Umbilical cord (tissue), 1 donor: ENCODE measurements at regions not wholly inside any gene's neighbourhood (a gene's known extent, or its start where the extent isn't known, plus 50 kb on each side); places are given as distances from the start of the nearest gene placed in this dataset.
"Not testable (repeated sequence)": the region's sequence is repeated elsewhere in the genome, so short reads cannot be mapped to it uniquely, and the experiment has no call there.

Source experiments
- DNase-seq: peaks from one replicate; pipeline ENCODE4 v3.0.0-alpha.2; 2015; ENCODE audit warnings: low spot score

- no peak for DNase-seq
Measured at GRCh38 chr2:176569574-176569973, 300.3 kb downstream of the MTX2 start.

DNA sequence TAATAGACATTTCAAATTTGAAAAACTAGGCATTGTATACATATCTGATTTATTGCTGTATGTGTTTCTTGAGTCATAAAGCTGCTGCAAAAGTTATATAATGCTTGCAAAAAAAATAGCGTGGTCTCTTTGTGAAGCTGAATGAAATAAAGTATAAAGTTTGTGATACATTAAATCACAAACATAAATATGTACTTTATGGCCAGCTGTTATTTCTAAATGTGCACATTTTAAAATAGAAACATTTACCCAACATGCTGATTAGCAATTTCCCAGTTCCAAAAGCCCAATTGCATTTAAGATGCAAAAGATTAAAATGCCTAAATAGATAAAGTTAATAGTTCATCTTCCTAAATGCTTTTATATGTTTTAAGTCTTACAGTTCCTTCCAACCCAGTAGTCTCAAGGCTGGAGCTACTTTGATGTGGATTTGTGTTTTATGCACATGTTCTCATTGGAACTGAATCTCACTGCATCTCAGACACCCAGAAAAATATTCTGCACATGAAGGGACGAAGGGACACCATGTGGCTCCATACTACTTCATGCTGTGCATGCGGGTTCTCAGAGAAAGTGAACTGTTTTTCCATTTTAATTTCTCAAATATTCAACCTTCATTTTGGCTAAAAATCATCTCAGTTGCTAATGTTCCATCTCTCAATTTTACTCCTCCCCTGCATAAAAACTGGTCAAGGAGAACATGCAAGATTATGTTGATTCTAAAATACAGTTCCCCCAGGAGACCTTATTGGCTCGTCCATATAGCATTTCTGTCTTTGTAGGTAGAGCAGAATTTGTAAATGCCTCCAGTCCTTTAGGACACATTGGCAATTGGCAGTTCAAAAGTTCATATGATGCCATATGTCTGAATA, 304.6 kb downstream of the MTX2 start:
- DNase-seq = no peak

DNA sequence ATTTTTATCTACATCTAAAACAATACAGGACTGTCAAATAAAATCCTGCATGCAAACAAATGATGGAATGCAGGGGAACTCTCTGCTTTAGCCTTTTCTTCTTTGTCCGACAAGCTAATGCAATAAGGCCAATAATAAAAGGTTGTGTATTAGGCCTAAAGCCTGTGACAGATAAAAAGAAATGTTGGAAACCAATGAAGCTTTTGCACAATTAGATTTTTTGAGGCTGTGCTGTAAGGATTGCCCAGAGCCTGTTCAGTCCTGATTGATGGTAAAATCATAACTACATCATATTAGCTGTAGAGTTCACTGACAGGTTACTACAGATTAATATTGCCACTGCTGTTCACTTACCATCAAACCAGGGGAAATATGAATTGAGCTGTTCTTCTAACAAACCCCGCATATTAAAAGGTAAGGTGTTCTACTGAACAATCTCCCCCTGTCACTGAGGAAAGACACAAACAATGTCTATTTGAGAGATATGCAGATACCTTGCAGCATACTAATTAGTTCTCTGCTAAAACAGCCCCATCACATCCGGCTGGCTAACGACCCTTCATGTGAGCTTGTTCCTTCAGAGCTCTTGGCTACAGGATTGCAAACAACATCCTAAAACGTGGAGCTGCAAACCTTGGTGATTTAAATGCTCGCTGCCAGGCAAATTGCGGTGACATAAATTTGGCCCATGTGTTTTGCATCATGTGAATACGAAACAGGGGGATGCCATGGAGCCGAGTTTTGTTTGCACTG, 305.4 kb downstream of the MTX2 start:
- no peak for DNase-seq

- no peak for DNase-seq
Measured at GRCh38 chr2:176575237-176575744, 306.0 kb downstream of the MTX2 start.

- DNase-seq = no peak
Measured at GRCh38 chr2:176577054-176577453, 307.8 kb downstream of the MTX2 start.

GRCh38 chr2:176578292-176578691, 309.1 kb downstream of the MTX2 start:
- not testable (repeated sequence) for DNase-seq

DNA sequence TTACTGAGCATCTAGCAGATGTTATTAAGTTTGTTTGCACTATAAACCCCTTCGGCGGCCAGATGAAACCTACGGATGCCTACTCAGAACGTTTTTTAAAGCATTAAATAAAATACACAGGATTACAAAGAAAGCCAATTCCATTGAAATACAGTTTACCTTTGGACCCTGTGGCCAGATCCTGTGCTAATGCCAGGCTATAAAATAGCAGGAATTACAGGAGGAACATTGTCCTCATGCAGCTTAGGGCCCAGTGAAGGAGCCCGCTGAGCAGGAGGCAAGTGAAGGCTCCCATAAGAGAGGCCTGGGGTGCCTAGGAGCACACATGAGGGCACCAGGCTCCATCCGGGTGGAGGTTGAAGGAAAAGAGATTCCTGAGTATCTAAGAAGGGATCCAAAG, 310.4 kb downstream of the MTX2 start:
- no peak for DNase-seq

GRCh38 chr2:176581557-176582165, 312.4 kb downstream of the MTX2 start:
- peak; percentile 86 for DNase-seq

- DNase-seq = peak; percentile 65
Measured at GRCh38 chr2:176582176-176582575, 312.9 kb downstream of the MTX2 start.

GRCh38 chr2:176582990-176583481, 313.8 kb downstream of the MTX2 start:
- peak; percentile 91 for DNase-seq

DNA sequence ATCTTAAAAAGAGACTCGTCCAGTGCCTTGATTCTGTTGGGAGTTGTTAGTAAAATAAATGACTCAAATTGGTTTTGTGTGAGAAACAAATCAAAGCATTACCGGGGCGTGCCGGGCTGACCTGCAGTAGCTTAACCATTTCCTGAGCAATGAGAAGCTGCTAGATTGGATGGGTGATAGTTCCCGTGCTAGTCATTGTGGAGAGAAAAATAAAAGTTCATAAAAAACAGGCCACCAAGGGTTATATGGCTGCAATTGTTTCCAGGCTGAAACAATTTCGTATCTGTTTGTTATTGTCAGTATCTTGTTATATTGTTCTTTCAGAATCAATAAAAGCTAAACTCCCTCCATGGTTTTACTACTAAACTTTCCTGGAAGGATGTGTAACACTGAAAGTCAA, 314.4 kb downstream of the MTX2 start:
- no peak for DNase-seq

- no peak for DNase-seq
Measured at GRCh38 chr2:176584333-176584732, 315.1 kb downstream of the MTX2 start.

DNA sequence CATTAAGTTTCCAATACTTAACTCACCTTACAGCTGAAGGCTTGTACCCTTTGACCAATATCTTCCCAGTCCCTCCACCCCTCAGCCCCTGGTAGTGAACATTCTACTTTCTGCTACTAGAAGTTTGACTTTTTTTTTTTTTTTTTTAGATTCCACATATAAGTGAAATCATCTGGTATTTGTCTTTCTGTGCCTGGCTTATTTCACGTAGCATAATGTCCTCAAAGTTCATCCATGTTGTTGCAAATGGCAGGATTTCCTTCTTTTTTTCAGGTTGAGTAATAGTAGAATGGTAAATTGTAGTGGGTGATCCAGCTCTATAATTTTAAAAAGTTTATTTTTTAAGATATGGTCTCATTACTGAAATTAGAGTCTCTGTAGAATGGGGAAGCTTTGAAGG, 316.0 kb downstream of the MTX2 start:
- peak; percentile 79 for DNase-seq

GRCh38 chr2:176585791-176586190, 316.5 kb downstream of the MTX2 start:
- DNase-seq = peak; percentile 63

- DNase-seq = no peak
Measured at GRCh38 chr2:176589287-176589686, 320.0 kb downstream of the MTX2 start.

DNA sequence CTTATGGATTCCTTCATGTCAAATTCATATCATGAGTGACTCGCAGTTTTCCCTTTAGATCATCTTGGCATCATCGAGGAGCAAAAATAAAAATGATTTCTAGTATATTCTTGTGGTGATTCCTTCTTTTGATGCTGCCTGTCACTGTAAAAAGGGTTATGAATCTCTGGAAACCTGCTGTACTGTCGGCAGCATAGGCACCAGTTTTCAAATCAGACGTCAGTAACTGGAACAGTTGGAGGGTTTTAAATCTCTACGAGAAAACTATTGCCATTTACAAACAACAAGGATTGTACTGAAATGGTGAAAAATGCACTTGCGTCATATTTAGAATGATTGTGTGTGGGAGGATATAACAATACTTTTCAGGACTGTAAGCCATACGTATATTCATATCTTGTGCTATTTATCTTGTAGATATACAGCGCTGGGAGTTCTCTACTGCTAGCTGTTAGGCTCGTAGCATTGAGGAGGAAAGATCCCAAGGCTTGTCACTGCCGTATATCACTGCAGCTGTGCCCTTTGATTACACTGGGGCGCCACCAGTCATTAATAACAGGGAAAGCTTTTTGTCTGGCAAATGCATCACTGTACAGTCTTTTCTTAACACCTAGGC, 320.7 kb downstream of the MTX2 start:
- DNase-seq = peak; percentile 57

DNA sequence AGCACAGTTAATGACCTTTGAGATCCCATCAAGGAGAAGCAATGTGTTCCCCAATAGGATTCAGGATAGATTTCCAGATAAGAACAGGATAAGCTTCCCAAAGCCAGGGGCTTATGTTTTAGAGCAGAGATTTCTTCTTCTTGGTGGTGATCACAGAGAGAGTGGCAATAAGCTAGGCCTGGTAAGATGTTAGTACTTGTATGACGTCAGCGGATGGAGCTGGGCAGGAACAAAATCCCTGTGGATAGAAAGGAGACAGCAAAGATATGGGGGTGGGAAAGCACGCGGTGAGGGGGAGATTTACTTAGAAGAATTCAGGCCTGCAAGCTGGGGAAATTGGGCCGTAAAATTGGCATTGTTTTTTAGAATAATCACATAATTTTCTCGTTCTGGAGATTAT, 323.0 kb downstream of the MTX2 start:
- peak; percentile 96 for DNase-seq

- DNase-seq = peak; percentile 84
Measured at GRCh38 chr2:176595986-176596385, 326.7 kb downstream of the MTX2 start.

- DNase-seq = no peak
Measured at GRCh38 chr2:176597916-176598315, 328.7 kb downstream of the MTX2 start.

DNA sequence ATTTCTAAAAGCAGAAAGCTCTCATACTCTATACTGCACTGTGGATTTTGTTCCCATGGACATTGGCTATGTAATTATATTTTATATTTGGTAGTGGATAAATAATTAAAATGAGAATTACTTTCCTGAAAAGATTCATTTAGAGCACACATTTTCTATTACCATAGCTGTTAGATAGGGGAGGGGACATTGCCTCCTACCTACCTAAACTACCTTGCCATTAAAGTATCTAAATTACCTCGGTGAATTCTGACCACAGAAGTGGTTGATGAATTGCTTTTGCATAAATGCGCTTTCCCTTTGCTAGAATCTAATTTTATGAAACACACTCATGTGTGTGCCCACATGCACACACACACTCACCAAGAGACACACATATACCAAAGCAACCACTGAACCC, 329.1 kb downstream of the MTX2 start:
- DNase-seq = no peak

DNA sequence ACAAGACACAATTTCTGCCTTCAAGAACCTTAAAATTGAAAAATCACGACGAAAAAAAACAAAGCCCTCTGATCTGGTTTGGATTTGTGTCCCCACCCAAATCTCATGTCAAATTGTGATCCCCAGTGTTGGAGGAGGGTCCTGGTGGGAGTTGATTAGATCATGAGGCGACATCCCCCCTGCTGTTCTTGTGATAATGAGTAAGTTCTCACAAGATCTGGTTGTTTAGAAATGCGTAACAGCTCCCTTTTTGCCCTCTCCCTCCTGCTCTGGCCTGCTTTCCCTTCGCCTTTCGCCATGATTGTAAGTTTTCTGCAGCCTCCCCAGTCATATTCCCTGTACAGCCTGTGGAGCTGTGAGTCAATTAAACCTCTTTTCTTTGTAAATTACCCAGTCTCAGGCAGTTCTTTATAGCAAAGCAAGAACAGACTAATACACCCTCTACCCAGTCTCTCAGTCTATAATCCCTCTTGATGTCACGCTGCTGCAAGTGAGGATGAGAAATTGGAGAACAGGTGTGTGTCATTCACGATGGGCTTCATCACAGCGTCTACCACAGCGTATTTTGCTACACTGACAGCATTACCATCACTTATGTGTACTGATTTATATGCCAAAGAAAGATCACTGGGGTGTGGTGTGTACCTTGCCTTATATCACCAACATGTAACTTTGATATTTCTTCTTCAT, 330.7 kb downstream of the MTX2 start:
- no peak for DNase-seq
